ENCODE measurements at regions not wholly inside any gene's neighbourhood (a gene's known extent, or its start where the extent isn't known, plus 50 kb on each side); places are given as distances from the start of the nearest gene placed in this dataset.
A peak's percentile ranks its signal among the peaks of the same experiment; 100 is the strongest.

DNA sequence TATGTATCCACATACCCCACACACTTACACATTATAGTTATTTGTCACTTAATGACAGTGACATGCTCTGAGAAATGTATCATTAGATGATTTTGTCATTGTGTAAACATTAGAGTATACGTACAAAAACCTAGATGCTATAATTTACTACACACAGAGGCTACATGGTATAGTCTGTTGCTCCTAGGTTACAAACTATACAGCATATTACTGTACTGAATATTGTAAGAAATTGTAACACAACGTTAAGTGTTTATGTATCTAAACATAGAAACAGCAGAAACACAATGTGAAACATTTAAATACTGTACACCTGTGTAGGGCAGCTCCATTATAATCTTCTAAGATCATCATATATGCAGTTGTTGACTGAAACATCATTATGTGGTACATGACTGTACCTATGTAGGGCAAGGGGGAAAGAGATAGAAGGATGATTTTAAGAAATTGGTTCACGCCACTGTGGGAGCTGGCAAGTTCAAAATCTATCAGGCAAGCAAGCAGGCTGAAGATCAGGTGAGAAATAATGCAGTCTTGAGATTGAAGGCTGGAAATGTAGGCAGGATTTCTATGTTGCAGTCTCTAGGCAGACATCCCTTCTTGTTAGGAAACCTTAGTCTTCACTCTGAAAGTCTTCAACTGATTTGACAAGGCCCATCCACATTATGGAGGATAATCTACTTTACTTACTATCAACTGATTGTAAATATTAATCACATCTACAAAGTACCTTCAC lies 78.0 kb upstream of the CPEB2 start:
- POLR2A ChIA-PET, result interaction anchor here (0.6 to 1.8 kb wide), 3 partner anchors 12 to 80 kb away, joined by 3 to 5 read pairs (median 4); partner anchors contain the start of gene CPEB2
- Mint-ChIP-seq H3K9me3 (no peaks in the 10 kb centered on the region), H3K4me1 (no peaks in the 10 kb centered on the region), H3K27ac (no peak overlapping the region), H3K4me3 (no peak overlapping the region), H3K36me3 (no peaks in the 10 kb centered on the region), H3K27me3 (no peaks in the 10 kb centered on the region)
- ATAC-seq (ENCODE audit: low read depth) (peak; percentile 61), DNase-seq (no peak)

DNA sequence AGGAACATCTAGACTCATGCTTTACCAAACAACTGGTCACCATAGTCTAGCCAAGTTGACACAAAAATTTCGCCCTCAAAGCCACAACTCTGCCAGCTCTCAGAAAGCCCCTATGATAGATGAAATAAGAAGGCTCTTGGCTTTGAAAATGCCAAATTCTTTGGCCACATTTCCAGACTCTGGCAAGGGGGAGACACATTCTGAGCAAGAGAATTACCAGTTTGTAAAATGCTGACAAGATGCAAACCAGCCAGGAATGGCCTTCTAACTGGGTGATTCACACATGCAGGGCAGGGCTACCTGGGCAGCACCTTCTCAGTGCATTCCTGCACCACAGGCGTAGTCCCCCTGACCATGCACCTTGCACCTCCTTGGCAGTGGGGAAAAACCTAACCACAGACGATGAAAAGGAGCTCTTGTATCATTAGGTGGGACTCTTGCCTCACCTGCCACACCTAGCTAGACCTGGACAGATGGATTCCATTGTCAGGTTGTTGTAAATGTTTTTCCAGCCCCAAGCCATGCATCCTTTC lies 77.4 kb upstream of the CPEB2 start:
- ATAC-seq (ENCODE audit: low read depth) (peak; percentile 2), DNase-seq (no peak)
- POLR2A ChIA-PET, result interaction anchor here (1.3 to 1.8 kb wide), 2 partner anchors 78 to 79 kb away, joined by 3 to 5 read pairs; partner anchors contain the start of gene CPEB2
- Mint-ChIP-seq H3K9me3 (no peaks in the 10 kb centered on the region), H3K27me3 (no peaks in the 10 kb centered on the region), H3K4me1 (no peaks in the 10 kb centered on the region), H3K36me3 (no peaks in the 10 kb centered on the region), H3K4me3 (no peak overlapping the region), H3K27ac (no peak overlapping the region)

DNA sequence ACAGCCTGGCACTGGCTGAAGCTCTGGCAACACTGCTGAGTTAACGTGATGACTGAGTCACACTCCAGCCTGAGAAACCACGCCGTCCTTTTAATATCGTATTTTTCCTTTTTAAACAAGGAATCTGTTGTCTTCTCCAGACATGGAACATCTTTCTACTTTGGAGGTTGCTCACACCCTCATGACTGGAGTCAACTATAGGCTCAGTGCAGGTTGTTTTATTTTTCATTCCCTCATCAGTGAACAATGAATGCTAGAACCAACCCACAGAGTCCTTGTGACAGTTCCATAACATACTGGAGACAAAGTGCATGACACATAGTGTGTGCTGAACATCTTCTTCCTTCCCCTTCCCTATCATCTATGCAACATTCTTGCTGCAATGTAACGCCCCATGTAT lies 76.8 kb upstream of the CPEB2 start:
- no peak for ATAC-seq (ENCODE audit: low read depth)
- H3K36me3 Mint-ChIP-seq, result no peaks in the 10 kb centered on the region
- no peaks in the 10 kb centered on the region for H3K27me3 Mint-ChIP-seq
- no peak overlapping the region for H3K27ac Mint-ChIP-seq
- no peaks in the 10 kb centered on the region for H3K9me3 Mint-ChIP-seq
- POLR2A ChIA-PET, result interaction anchor here (1.8 kb wide), 1 partner anchor 77 kb away, joined by 5 read pairs; the partner anchor contains the start of gene CPEB2
- no peaks in the 10 kb centered on the region for H3K4me1 Mint-ChIP-seq
- DNase-seq, result no peak
- no peak overlapping the region for H3K4me3 Mint-ChIP-seq

DNA sequence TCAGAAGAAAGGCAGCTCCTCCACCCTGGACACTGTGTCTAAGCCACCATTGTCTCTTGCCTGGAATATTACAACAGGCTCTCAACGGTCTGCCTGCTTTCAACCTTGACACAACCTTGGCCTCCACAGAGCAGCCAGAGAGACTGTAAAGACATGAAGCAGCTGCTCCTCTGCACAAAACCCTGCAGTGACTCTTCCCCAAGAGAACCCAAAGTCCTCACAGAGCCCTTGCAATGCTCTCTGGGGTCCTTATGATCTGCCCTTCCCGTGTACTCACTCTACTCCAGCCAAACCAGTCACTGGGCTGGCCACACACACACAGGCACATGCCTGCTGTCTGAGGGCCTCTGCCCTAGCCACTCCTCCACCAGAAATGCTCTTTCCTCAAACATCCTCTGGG lies 75.9 kb upstream of the CPEB2 start:
- no peak for ATAC-seq (ENCODE audit: low read depth)
- H3K36me3 Mint-ChIP-seq, result no peaks in the 10 kb centered on the region
- H3K27me3 Mint-ChIP-seq, result no peaks in the 10 kb centered on the region
- H3K9me3 Mint-ChIP-seq, result no peaks in the 10 kb centered on the region
- no peak overlapping the region for H3K4me3 Mint-ChIP-seq
- POLR2A ChIA-PET, result no interaction called here
- no peak for DNase-seq
- H3K27ac Mint-ChIP-seq, result no peak overlapping the region
- no peaks in the 10 kb centered on the region for H3K4me1 Mint-ChIP-seq

- POLR2A ChIA-PET, result no interaction called here
- Mint-ChIP-seq H3K27me3 (no peaks in the 10 kb centered on the region), H3K9me3 (no peaks in the 10 kb centered on the region), H3K27ac (no peak overlapping the region), H3K4me1 (no peaks in the 10 kb centered on the region), H3K36me3 (no peaks in the 10 kb centered on the region), H3K4me3 (no peak overlapping the region)
- DNase-seq (no peak), ATAC-seq (ENCODE audit: low read depth) (no peak)
Observed at GRCh38 chr4:14928035-14928434, 74.2 kb upstream of the CPEB2 start.

- DNase-seq, result no peak
- POLR2A ChIA-PET, result no interaction called here
- Mint-ChIP-seq H3K27ac (no peak overlapping the region), H3K4me3 (no peak overlapping the region), H3K36me3 (no peaks in the 10 kb centered on the region), H3K27me3 (no peaks in the 10 kb centered on the region), H3K4me1 (no peaks in the 10 kb centered on the region), H3K9me3 (no peaks in the 10 kb centered on the region)
- no peak for ATAC-seq (ENCODE audit: low read depth)
Observed at GRCh38 chr4:14929669-14930068, 72.6 kb upstream of the CPEB2 start.

DNA sequence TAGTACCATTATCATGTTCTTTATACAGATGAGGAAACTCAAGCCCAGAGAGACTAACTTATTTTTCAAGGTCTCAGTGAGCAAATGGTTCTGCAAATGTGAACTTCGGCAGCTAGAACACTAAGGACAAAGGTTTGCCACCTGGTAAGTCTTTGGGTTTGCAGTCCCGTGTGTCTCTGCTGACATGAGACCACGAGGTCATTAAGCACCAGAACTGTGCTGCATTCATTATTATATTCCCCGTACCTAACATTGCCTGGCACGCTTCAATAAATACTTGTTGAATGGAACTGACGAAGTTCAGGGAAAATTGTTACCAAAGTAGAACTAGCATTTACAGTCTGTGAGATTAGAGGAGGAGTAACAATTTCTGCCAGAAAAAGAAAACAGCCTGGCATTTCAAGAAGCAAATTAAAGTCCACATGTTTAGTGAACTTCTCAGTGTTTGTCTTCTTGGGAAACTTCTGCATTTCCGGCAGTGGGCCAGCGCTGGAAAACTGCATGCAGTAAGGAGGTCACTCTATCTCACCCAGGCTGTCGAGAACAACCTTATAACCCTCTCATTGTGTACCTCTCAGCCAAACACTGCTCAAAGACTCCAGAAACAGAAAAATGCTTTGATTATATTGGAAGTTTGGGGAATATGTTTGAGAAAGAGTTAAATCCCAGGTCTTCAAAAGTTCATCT lies 67.4 kb upstream of the CPEB2 start:
- DNase-seq (no peak), ATAC-seq (ENCODE audit: low read depth) (no peak)
- peaks cover 11% of the 10 kb centered on the region for H3K27me3 Mint-ChIP-seq
- H3K4me1 Mint-ChIP-seq, result no peaks in the 10 kb centered on the region
- H3K36me3 Mint-ChIP-seq, result no peaks in the 10 kb centered on the region
- H3K4me3 Mint-ChIP-seq, result no peak overlapping the region
- H3K9me3 Mint-ChIP-seq, result peaks cover 4% of the 10 kb centered on the region
- POLR2A ChIA-PET, result no interaction called here
- H3K27ac Mint-ChIP-seq, result no peak overlapping the region

GRCh38 chr4:14943749-14944148 lies 58.5 kb upstream of the CPEB2 start:
- peaks cover 5% of the 10 kb centered on the region for H3K9me3 Mint-ChIP-seq
- POLR2A ChIA-PET, result no interaction called here
- H3K4me1 Mint-ChIP-seq, result no peaks in the 10 kb centered on the region
- peaks cover 10% of the 10 kb centered on the region for H3K27me3 Mint-ChIP-seq
- no peak overlapping the region for H3K4me3 Mint-ChIP-seq
- H3K36me3 Mint-ChIP-seq, result no peaks in the 10 kb centered on the region
- no peak overlapping the region for H3K27ac Mint-ChIP-seq
- ATAC-seq (ENCODE audit: low read depth) (no peak), DNase-seq (no peak)

DNA sequence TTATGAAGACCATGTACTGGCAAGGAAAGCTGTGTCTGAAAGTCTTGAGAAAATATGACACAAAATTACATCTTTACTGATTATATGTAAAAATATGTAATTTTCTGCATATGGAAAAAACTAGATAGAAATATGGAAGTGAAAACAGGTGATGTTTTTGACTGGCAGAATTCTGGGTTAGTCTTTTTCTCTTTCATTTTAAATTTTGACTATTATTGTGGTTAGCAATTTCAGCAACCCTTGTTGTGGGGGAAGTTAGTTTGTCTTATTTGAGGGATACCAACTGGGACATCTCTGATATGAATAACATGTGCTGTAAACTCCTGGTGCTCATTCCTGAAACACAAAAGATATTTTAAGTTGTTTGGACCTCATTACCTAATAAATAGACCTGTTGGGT lies 49.9 kb upstream of the CPEB2 start:
- POLR2A ChIA-PET, result no interaction called here
- no peak overlapping the region for H3K27ac Mint-ChIP-seq
- H3K4me3 Mint-ChIP-seq, result no peak overlapping the region
- no peak for ATAC-seq (ENCODE audit: low read depth)
- no peaks in the 10 kb centered on the region for H3K36me3 Mint-ChIP-seq
- H3K4me1 Mint-ChIP-seq, result no peaks in the 10 kb centered on the region
- peaks cover 6% of the 10 kb centered on the region for H3K27me3 Mint-ChIP-seq
- DNase-seq, result no peak
- H3K9me3 Mint-ChIP-seq, result no peaks in the 10 kb centered on the region
